ENCODE measurements at regions not wholly inside any gene's neighbourhood (a gene's known extent, or its start where the extent isn't known, plus 50 kb on each side); places are given as distances from the start of the nearest gene placed in this dataset.

DNA sequence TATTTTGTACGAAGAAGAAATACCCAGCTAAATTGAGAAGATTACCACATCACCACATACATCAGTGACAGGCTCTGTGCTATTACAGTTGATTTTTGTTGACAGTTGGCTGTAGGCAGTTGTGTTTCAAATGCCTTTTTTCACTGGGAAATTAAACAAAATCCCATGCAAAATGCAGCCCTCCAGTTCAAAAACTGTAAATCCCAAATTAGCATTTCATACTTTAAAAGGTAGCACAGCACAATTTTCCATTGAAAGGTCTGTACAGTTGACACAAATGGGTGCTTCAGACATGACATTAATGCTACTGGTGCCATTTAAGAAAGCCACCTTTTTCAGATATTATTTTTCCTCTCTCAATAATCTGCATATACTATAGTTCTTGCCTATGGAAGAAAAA, 807.2 kb downstream of the BCL11A start:
- no peak overlapping the region for H3K4me3 ChIP-seq (ENCODE audit: low read depth, low read length)
- no peaks in the 10 kb centered on the region for H3K36me3 ChIP-seq (ENCODE audit: control insufficient read depth, insufficient read depth, low read length)
- DNase-seq (ENCODE audit: low read depth): no peak
- TF ChIP-seq, protein P1, sequence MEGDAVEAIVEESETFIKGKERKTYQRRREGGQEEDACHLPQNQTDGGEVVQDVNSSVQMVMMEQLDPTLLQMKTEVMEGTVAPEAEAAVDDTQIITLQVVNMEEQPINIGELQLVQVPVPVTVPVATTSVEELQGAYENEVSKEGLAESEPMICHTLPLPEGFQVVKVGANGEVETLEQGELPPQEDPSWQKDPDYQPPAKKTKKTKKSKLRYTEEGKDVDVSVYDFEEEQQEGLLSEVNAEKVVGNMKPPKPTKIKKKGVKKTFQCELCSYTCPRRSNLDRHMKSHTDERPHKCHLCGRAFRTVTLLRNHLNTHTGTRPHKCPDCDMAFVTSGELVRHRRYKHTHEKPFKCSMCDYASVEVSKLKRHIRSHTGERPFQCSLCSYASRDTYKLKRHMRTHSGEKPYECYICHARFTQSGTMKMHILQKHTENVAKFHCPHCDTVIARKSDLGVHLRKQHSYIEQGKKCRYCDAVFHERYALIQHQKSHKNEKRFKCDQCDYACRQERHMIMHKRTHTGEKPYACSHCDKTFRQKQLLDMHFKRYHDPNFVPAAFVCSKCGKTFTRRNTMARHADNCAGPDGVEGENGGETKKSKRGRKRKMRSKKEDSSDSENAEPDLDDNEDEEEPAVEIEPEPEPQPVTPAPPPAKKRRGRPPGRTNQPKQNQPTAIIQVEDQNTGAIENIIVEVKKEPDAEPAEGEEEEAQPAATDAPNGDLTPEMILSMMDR (IDR thresholded peaks at IDR 0.05; ENCODE audit: insufficient read depth, low read length, poor library complexity, severe bottlenecking): no peak
- H3K27me3 ChIP-seq (ENCODE audit: control insufficient read depth, insufficient read depth, low read length): no peaks in the 10 kb centered on the region

DNA sequence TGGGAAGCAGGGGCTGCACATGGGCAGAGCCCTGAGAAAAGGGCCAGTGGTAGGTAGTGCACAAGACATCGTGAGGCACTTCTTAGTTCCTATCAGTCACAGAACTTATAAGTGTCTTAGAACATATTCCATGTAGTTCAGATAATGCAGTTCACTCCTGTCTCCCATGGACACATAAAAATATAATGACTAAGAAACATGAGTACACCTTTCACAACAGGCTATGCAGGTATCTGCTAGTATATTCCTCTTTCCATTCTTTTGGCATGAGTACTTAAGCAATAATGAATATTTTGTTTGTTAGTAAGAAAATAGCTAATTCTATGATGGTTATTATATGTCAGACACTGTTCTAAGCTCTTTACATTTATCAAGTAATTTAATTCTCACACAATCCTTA, 808.4 kb downstream of the BCL11A start:
- DNase-seq (ENCODE audit: low read depth): no peak
- H3K36me3 ChIP-seq (ENCODE audit: control insufficient read depth, insufficient read depth, low read length): no peaks in the 10 kb centered on the region
- TF ChIP-seq, protein P1 (IDR thresholded peaks at IDR 0.05; ENCODE audit: insufficient read depth, low read length, poor library complexity, severe bottlenecking): no peak
- H3K4me3 ChIP-seq (ENCODE audit: low read depth, low read length): no peak overlapping the region
- no peaks in the 10 kb centered on the region for H3K27me3 ChIP-seq (ENCODE audit: control insufficient read depth, insufficient read depth, low read length)

DNA sequence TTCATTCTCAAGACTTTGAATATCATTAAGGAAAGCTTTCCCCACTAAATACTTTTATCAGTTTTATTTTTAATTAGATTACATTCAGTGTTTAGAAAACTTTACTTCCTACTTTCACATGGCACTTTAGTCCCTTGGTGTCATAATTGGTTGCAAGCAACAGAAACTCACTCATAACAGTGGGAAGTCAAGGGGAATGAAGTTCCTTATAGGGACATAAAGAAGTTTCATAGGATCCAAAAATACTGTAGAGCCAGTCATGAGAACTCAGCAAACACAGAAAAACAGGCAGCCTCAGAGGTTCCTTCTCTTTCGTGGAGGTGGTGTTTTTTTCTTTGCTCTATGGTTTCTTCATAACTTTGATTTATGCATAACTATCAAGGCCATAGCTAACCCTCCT, 809.0 kb downstream of the BCL11A start:
- DNase-seq (ENCODE audit: low read depth): no peak
- Histone ChIP-seq H3K36me3 (ENCODE audit: control insufficient read depth, insufficient read depth, low read length) (no peaks in the 10 kb centered on the region), H3K27me3 (ENCODE audit: control insufficient read depth, insufficient read depth, low read length) (no peaks in the 10 kb centered on the region), H3K4me3 (ENCODE audit: low read depth, low read length) (no peak overlapping the region)
- TF ChIP-seq, protein P1 (IDR thresholded peaks at IDR 0.05; ENCODE audit: insufficient read depth, low read length, poor library complexity, severe bottlenecking): no peak

DNA sequence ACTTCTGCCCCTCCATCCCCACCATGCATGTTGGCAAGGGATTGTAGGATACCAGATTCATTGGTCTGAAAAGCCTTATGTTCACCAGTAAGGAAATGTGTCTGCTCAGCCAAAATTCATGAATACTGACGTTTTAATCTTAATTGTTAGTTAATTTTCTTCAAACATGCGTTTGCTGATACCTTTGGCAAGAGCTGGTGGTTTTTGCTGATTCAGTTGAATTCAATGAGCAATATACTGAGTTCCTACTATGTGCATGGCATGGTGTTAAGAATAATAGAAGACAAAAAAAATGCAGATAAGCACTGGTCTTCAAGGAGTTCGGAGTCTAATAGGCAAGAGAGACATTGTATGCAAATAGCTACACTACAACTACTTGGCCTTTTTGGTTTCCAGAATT, 811.6 kb downstream of the BCL11A start:
- Histone ChIP-seq H3K4me3 (ENCODE audit: low read depth, low read length) (no peak overlapping the region), H3K27me3 (ENCODE audit: control insufficient read depth, insufficient read depth, low read length) (no peaks in the 10 kb centered on the region), H3K36me3 (ENCODE audit: control insufficient read depth, insufficient read depth, low read length) (no peaks in the 10 kb centered on the region)
- DNase-seq (ENCODE audit: low read depth): no peak
- TF ChIP-seq, protein P1 (IDR thresholded peaks at IDR 0.05; ENCODE audit: insufficient read depth, low read length, poor library complexity, severe bottlenecking): no peak

DNA sequence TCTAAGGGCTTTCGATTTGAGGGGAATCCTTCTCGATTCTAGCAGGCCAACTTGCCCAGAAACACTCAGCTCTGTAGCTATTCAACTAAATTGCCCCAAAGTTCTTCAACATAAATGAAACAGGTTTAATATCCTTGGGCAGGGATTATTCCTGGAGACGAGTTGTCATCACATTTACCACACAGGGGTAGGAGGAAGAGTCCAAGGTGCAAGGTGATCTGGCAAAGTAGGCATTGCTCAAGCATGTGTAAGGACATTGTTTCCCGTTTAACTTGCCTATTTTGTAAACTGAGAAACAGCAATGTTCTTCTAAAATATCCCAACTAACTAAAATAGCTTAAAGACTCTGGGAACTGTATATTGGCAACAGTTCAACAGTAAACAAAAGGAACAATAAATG, 814.3 kb downstream of the BCL11A start:
- TF ChIP-seq, protein P1 (IDR thresholded peaks at IDR 0.05; ENCODE audit: insufficient read depth, low read length, poor library complexity, severe bottlenecking): no peak
- H3K36me3 ChIP-seq (ENCODE audit: control insufficient read depth, insufficient read depth, low read length): no peaks in the 10 kb centered on the region
- no peak for DNase-seq (ENCODE audit: low read depth)
- H3K4me3 ChIP-seq (ENCODE audit: low read depth, low read length): no peak overlapping the region
- no peaks in the 10 kb centered on the region for H3K27me3 ChIP-seq (ENCODE audit: control insufficient read depth, insufficient read depth, low read length)

DNA sequence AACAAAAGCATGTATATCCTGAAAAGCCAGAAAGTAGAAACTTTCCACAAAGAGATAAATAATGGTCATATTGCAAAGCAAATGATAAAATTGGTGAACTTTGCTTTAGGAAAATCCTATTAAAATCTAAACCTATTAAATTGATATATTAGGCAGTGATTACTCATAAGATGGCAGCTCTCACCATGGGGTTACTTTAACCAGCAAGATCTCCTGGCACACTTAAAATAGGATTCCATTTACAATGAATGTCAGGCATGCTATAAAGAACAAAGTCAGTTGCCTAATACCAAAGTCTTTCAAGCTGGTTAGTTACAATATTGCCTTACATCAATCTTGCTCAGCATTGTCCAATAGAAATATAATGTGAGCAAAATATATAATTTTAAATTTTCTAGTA, 816.2 kb downstream of the BCL11A start:
- no peak for DNase-seq (ENCODE audit: low read depth)
- TF ChIP-seq, protein P1 (IDR thresholded peaks at IDR 0.05; ENCODE audit: insufficient read depth, low read length, poor library complexity, severe bottlenecking): no peak
- no peaks in the 10 kb centered on the region for H3K36me3 ChIP-seq (ENCODE audit: control insufficient read depth, insufficient read depth, low read length)
- H3K27me3 ChIP-seq (ENCODE audit: control insufficient read depth, insufficient read depth, low read length): no peaks in the 10 kb centered on the region
- no peak overlapping the region for H3K4me3 ChIP-seq (ENCODE audit: low read depth, low read length)

Measured in kidney epithelial cell (primary cell).